HG03432 (cell line): ENCODE measurements at regions not wholly inside any gene's neighbourhood (a gene's known extent, or its start where the extent isn't known, plus 50 kb on each side); places are given as distances from the start of the nearest gene placed in this dataset.

Experiments
- ATAC-seq: cut with Tn5 transposase; IDR thresholded peaks from one replicate; pipeline ENCODE4 v1.9.1; 2021; ENCODE audit warnings: mild to moderate bottlenecking, moderate library complexity; ENCODE audit not compliant: unreplicated experiment

DNA sequence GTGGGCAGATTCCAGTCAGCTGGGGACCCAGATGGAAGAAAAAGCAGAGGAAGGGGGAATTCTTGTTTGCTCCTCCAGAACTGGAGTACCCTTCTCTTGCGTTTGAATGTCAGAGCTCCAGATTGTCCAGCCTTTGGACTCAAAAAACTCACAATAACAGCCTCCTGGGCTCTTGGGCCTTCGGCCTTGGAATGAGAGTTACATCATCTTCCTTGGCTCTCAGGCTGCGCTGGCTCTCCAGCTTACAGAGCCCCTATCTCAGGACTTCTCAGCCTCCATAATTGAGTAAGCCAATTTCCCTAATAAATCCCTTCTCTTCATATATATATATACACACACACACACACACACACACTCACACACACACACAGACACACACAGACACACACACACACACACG is 1215.7 kb upstream of the SLC10A2 start:
- no peak for ATAC-seq

- no peak for ATAC-seq
Measured at GRCh38 chr13:104270731-104271130, 1204.5 kb upstream of the SLC10A2 start.

- no peak for ATAC-seq
Measured at GRCh38 chr13:104267206-104267811, 1201.1 kb upstream of the SLC10A2 start.

DNA sequence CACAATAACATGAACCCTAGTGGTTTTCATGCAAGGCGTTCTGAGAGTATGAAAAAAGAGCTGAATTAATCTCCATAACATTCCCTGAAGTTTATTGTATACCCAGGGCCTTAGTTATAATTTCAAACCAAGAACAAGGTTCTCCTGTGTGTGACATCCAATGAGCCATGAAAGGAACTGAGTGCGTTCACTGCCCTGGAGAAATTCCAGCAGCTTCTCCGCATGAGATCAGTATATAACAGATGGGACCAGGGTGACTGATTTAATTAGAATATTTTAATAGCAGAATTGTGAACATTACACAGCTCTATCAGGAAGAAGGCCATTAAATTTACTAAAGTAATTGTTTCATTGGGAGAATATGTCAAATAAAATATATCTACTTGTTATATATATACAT is 1190.5 kb upstream of the SLC10A2 start:
- ATAC-seq: no peak

DNA sequence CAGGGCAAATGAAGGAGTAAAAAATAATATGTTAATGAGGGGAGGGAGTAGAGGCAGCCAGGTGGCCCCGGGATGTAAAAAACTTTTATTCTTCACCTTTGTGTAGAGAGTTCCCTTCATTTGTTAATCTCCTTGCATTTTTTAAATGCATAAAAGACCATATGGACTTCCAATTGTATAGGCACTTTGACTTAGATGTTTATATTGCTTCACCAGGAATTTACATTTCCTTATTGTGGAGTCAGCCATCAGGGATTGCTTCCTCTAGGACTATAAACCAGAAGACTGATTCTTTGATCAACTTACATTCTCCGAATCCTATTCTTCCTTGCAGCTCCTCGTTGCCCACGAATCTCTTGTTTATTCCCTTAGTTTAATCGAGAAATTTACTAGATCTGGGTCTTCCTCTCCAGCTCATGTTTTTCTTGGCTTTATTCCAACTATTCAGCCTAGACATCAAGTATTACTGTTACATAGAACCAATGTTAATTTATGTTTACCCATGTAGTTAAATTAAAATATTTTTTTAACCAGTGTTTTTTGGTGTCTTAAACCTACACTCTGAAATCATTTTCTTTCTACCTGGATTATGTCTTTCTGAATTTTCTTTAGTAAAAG is 1187.0 kb upstream of the SLC10A2 start:
- ATAC-seq: no peak

DNA sequence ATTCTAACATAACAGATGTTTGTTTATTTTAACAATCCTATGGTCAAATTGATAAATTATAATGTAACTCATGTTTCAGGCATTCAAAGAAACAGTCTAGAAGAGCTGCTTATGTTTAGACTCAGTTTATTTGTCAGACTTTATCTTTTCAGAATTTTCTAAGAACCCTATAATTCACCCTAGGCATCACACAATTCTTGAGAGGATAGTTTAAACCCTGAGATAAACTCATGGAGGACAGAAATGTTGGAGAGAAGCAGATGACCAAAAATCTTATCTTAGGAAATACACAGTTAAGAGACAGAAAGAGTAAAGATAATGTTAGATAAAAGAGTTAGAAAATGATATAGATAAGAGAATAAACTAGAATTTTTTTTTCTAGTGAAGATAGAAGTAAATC is 1185.7 kb upstream of the SLC10A2 start:
- no peak for ATAC-seq

DNA sequence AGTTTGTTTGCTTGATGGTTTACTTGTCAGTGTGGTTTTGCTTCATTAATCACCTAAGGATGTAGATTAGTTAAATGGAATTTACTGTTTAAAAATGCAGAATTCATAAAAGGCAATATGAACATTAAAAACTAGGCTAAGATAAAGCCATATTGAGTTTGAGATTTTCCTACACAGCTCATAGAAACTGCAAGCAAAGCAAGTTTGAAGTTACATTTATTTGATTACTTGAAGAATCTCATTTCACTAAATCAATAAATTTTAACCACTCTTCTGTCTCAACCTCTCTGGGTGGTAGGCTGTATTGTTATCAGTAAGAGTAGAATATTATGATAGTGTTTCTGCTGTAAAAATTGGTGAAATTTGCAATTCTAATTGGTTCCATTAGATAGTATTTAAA is 1180.7 kb upstream of the SLC10A2 start:
- no peak for ATAC-seq

GRCh38 chr13:104206450-104207044 is 1140.3 kb upstream of the SLC10A2 start:
- no peak for ATAC-seq

GRCh38 chr13:104204177-104204576 is 1138.0 kb upstream of the SLC10A2 start:
- no peak for ATAC-seq

DNA sequence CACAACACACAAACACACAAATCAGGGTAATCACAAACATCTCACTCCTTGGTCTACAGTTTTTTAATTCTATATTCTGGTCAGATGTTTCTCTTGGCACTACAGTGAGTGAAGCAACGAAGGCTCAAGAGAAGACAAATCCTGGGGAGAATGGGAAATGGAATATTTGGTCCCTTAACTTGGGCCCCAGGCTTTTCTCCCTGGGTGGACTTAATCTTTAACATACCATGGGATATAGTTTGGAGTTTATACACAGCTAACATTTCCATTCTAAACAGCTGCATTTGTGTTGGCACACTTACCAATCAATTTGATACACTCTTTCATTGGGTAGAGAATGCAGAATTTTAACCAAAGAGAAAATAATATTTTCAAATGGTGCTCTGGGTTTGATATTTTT is 1132.6 kb upstream of the SLC10A2 start:
- ATAC-seq: no peak

GRCh38 chr13:104196611-104197010 is 1130.4 kb upstream of the SLC10A2 start:
- ATAC-seq: no peak

- ATAC-seq: no peak
Measured at GRCh38 chr13:104181526-104182231, 1115.5 kb upstream of the SLC10A2 start.

GRCh38 chr13:104170980-104171555 is 1104.9 kb upstream of the SLC10A2 start:
- ATAC-seq: no peak

GRCh38 chr13:104163866-104164630 is 1097.8 kb upstream of the SLC10A2 start:
- no peak for ATAC-seq

GRCh38 chr13:104160536-104160935 is 1094.3 kb upstream of the SLC10A2 start:
- ATAC-seq: no peak

GRCh38 chr13:104143760-104144416 is 1077.7 kb upstream of the SLC10A2 start:
- ATAC-seq: no peak

GRCh38 chr13:104140552-104140951 is 1074.3 kb upstream of the SLC10A2 start:
- no peak for ATAC-seq

- ATAC-seq: no peak
Measured at GRCh38 chr13:104137416-104137815, 1071.2 kb upstream of the SLC10A2 start.

DNA sequence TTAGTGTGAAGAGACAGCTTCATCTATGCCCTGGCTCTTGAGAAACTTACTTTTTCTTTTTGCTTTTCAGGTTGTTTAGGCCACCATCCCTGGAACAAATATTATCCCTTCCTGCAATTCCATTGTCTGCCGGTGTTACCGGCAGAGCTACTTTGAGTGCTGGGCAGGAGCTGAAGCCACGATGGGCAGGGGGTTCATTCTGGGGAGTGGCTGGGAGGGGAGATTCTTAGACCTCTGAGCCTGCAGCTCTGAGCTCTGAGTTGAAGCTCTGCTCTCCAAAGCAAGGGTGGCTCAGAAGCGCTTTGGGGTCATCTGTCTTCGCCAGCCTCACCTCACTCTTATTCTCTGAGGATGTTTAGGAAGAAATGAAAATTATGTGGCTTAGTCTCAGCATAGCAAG is 1066.6 kb upstream of the SLC10A2 start:
- ATAC-seq: no peak

GRCh38 chr13:104114101-104114500 is 1047.9 kb upstream of the SLC10A2 start:
- no peak for ATAC-seq
